Upper lobe of right lung (tissue), 1 donor: ENCODE measurements at regions not wholly inside any gene's neighbourhood (a gene's known extent, or its start where the extent isn't known, plus 50 kb on each side); places are given as distances from the start of the nearest gene placed in this dataset.

Experiments used
- ATAC-seq: fragments of 200-7000 bp; cut with Tn5 transposase; one replicate; pipeline ENCODE4 v1.9.1; 2020; ENCODE audit warnings: mild to moderate bottlenecking, moderate library complexity
- DNase-seq: peaks from one replicate; pipeline ENCODE4 v3.0.0-alpha.2; 2020
- H3K27ac ChIP-seq: fragments of 200-600 bp; one replicate; pipeline ENCODE4 v1.8.0; 2022
- H3K27me3 ChIP-seq: fragments of 200-600 bp; one replicate; pipeline ENCODE4 v1.8.0; 2022; ENCODE audit warnings: mild to moderate bottlenecking
- H3K36me3 ChIP-seq: fragments of 200-600 bp; one replicate; pipeline ENCODE4 v1.8.0; 2022
- H3K4me1 ChIP-seq: fragments of 200-600 bp; one replicate; pipeline ENCODE4 v1.8.0; 2022
- H3K4me3 ChIP-seq: fragments of 200-600 bp; one replicate; pipeline ENCODE4 v1.8.0; 2022; ENCODE audit warnings: mild to moderate bottlenecking
- H3K9me3 ChIP-seq: fragments of 200-600 bp; one replicate; pipeline ENCODE4 v1.8.0; 2022
- CTCF ChIP-seq: fragments of 200-600 bp; IDR thresholded peaks from one replicate; pipeline ENCODE4 v1.8.0; 2022; ENCODE audit warnings: antibody characterized with exemption
- intact Hi-C: fragments of 100-400 bp; cut with DNase I; formaldehyde crosslinking; loops from one replicate; pipeline ENCODE4 v1.11.0; 2022
- donor health status: DM: no; HTN: yes; CAD: no; lungs with severe emphysema.

GRCh38 chr5:36489505-36489904 lies 116.9 kb upstream of the SLC1A3 start:
- Histone ChIP-seq H3K27me3 (no peaks in the 10 kb centered on the region), H3K4me3 (no peak overlapping the region)
- TF ChIP-seq CTCF: no peak

GRCh38 chr5:36491856-36492255 lies 114.5 kb upstream of the SLC1A3 start:
- no peak for DNase-seq
- peak; percentile 70 for ATAC-seq

More at GRCh38 chr5:36489505-36489904, 116.9 kb upstream of the SLC1A3 start:
- ATAC-seq: no peak
- H3K36me3 ChIP-seq: no peaks in the 10 kb centered on the region
- intact Hi-C loops: no loop called here
- H3K4me1 ChIP-seq: no peaks in the 10 kb centered on the region
- no peak for DNase-seq
- no peaks in the 10 kb centered on the region for H3K9me3 ChIP-seq
- no peak overlapping the region for H3K27ac ChIP-seq

DNA sequence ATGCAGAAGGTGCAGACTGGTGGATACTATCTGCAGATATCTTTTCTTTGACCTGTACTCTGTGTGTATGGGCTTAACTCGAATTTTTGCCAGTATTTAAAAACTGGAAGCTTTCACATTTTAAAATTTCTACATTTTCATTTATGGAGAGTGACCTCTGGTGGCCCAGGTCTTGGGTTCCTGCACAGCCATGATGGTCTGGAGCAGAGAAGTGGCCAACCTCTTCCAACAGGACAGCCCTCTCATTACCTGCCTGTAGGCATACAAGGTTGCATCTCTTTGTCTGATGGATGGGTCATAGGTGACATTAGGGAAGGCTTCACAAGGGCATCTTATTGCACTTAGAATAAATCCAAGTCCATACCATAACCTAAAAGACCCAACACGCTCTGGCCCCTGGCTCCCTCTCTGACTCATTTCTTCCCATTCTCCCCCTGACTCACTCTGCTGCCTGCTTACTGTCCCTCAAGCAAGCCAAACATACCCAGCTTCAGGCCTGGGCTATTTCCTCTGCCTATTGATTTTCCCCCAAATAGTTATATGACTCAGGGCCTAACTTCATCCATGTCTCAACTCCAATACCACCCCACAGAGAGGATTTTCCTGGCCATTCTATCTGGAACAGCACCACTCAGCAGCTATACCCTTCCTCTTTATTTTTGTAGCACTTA lies 113.3 kb upstream of the SLC1A3 start:
- DNase-seq (no peak), ATAC-seq (no peak)
- Histone ChIP-seq H3K9me3 (no peaks in the 10 kb centered on the region), H3K4me3 (no peak overlapping the region), H3K4me1 (no peaks in the 10 kb centered on the region), H3K27me3 (no peaks in the 10 kb centered on the region), H3K36me3 (no peaks in the 10 kb centered on the region), H3K27ac (no peak overlapping the region)
- TF ChIP-seq CTCF: no peak
- intact Hi-C loops: no loop called here

More at GRCh38 chr5:36491856-36492255, 114.5 kb upstream of the SLC1A3 start:
- H3K4me3 ChIP-seq: no peak overlapping the region
- no peaks in the 10 kb centered on the region for H3K27me3 ChIP-seq
- intact Hi-C loops: no loop called here
- no peak overlapping the region for H3K27ac ChIP-seq
- no peak for TF ChIP-seq CTCF
- no peaks in the 10 kb centered on the region for H3K9me3 ChIP-seq
- no peaks in the 10 kb centered on the region for H3K36me3 ChIP-seq
- H3K4me1 ChIP-seq: no peaks in the 10 kb centered on the region

GRCh38 chr5:36494028-36494427 lies 112.4 kb upstream of the SLC1A3 start:
- intact Hi-C loops: no loop called here
- H3K4me1 ChIP-seq: no peaks in the 10 kb centered on the region
- H3K4me3 ChIP-seq: no peak overlapping the region
- H3K27me3 ChIP-seq: no peaks in the 10 kb centered on the region
- DNase-seq (no peak), ATAC-seq (no peak)
- no peak overlapping the region for H3K27ac ChIP-seq
- no peak for TF ChIP-seq CTCF
- H3K36me3 ChIP-seq: no peaks in the 10 kb centered on the region
- no peaks in the 10 kb centered on the region for H3K9me3 ChIP-seq

GRCh38 chr5:36494841-36495601 lies 111.4 kb upstream of the SLC1A3 start:
- Histone ChIP-seq H3K9me3 (no peaks in the 10 kb centered on the region), H3K4me3 (no peak overlapping the region), H3K4me1 (no peaks in the 10 kb centered on the region), H3K27ac (no peak overlapping the region), H3K27me3 (no peaks in the 10 kb centered on the region), H3K36me3 (no peaks in the 10 kb centered on the region)
- ATAC-seq: no peak
- no peak for TF ChIP-seq CTCF
- intact Hi-C loops: no loop called here
- no peak for DNase-seq
